Spinal cord (tissue), 9 donors: ENCODE measurements at regions not wholly inside any gene's neighbourhood (a gene's known extent, or its start where the extent isn't known, plus 50 kb on each side); places are given as distances from the start of the nearest gene placed in this dataset.

Experiments used
- DNase-seq, 6 donors: peaks; one replicate each; pipeline versions ENCODE4 v3.0.0 to v3.0.0-alpha.2; 2013 to 2015; ENCODE audit warnings: low spot score in 6 of 6, low read depth in 4 of 6
- H3K27ac ChIP-seq: one replicate; pipeline ENCODE4 v1.5.1; 2013; ENCODE audit warnings: low read depth, low read length, control low read depth
- H3K27me3 ChIP-seq: one replicate; pipeline ENCODE4 v1.6.1; 2013; ENCODE audit warnings: low read length; ENCODE audit not compliant: control insufficient read depth, insufficient read depth
- H3K36me3 ChIP-seq: one replicate; pipeline ENCODE4 v1.6.1; 2013; ENCODE audit warnings: low read length; ENCODE audit not compliant: control insufficient read depth, insufficient read depth
- H3K4me1 ChIP-seq: one replicate; pipeline ENCODE4 v1.6.1; 2013; ENCODE audit warnings: low read length; ENCODE audit not compliant: control insufficient read depth, insufficient read depth
- H3K4me3 ChIP-seq: one replicate; pipeline ENCODE4 v1.5.1; 2013; ENCODE audit warnings: low read depth, low read length, control low read depth
- H3K9me3 ChIP-seq: one replicate; pipeline ENCODE4 v1.6.1; 2013; ENCODE audit warnings: low read length; ENCODE audit not compliant: control insufficient read depth, insufficient read depth
- WGBS: methylation state at CpG from one replicate; pipeline ENCODE4 v1.1.5; 2013; ENCODE audit warnings: missing lambda C conversion rate; ENCODE audit not compliant: insufficient coverage; 5-methylcytosine and 5-hydroxymethylcytosine counted together
- donor health status: healthy.

GRCh38 chr6:170043150-170043819 is 247.6 kb downstream of the DLL1 start:
- H3K36me3 ChIP-seq: no peaks in the 10 kb centered on the region
- no peaks in the 10 kb centered on the region for H3K9me3 ChIP-seq
- H3K4me1 ChIP-seq: no peaks in the 10 kb centered on the region
- no peak overlapping the region for H3K4me3 ChIP-seq
- no peaks in the 10 kb centered on the region for H3K27me3 ChIP-seq
- H3K27ac ChIP-seq: no peak overlapping the region
- no peak for DNase-seq
- WGBS: 84% methylated on average over 14 of the region's 21 CpGs

DNA sequence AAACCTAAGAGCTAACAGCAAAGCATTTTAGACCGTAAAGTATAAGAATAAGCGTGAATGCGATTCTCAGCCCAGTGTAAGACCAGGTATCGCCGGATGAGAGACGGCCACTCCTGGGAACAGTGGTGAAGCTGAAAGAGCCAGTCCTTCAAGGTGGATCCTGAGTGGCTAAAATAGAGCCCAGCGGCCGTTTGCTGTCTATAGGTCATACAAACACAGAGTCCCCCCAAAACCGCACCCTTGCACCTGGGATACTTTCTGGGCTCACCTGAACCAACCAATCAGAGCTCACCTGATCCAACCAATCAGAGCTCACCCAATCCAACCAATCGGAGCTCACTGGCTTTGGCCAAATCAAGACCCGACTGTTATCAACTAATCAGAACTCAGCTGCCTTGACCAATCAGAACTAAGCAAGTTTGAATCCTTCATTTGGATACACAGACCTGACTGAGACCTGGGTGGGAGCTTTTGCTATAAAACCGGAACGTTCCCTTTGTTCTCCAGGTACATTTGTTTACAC is 248.2 kb downstream of the DLL1 start:
- 90% methylated on average over 13 of the region's 13 CpGs for WGBS
- DNase-seq: no peak
- no peaks in the 10 kb centered on the region for H3K4me1 ChIP-seq

GRCh38 chr6:170042123-170042522 is 248.8 kb downstream of the DLL1 start:
- DNase-seq: no peak
- H3K4me3 ChIP-seq: no peak overlapping the region
- 88% methylated on average over 3 of the region's 4 CpGs for WGBS

More for the DNA sequence above, 248.2 kb downstream of the DLL1 start:
- Histone ChIP-seq H3K27ac (no peak overlapping the region), H3K9me3 (no peaks in the 10 kb centered on the region), H3K27me3 (no peaks in the 10 kb centered on the region), H3K36me3 (no peaks in the 10 kb centered on the region), H3K4me3 (no peak overlapping the region)

GRCh38 chr6:170041526-170041925 is 249.4 kb downstream of the DLL1 start:
- H3K27me3 ChIP-seq: no peaks in the 10 kb centered on the region
- DNase-seq: no peak
- H3K9me3 ChIP-seq: no peaks in the 10 kb centered on the region
- 78% methylated on average over 3 of the region's 6 CpGs for WGBS
- H3K4me3 ChIP-seq: no peak overlapping the region
- H3K36me3 ChIP-seq: no peaks in the 10 kb centered on the region
- no peaks in the 10 kb centered on the region for H3K4me1 ChIP-seq
- H3K27ac ChIP-seq: no peak overlapping the region

More at GRCh38 chr6:170042123-170042522, 248.8 kb downstream of the DLL1 start:
- Histone ChIP-seq H3K27me3 (no peaks in the 10 kb centered on the region), H3K4me1 (no peaks in the 10 kb centered on the region), H3K36me3 (no peaks in the 10 kb centered on the region), H3K27ac (no peak overlapping the region), H3K9me3 (no peaks in the 10 kb centered on the region)

DNA sequence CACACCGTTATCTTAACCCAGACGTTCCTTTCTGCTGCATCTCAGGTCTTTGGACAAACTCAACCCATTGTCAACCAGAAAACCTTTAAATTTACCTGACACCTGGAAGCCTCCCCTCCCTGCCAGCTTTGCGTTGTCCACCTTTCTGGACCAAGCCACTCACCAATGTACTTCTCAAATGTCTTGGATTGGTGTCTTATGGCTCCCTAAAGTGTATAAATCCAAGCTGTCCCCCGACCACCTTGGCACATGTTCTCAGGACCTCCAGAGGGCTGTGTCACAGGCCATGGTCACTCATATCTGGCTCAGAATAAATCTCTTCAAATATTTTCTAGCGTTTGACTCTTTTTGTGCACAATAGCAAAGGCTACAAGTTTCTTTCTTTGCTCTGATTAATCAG is 250.0 kb downstream of the DLL1 start:
- Histone ChIP-seq H3K27me3 (no peaks in the 10 kb centered on the region), H3K4me1 (peaks cover 1% of the 10 kb centered on the region), H3K9me3 (no peaks in the 10 kb centered on the region), H3K4me3 (no peak overlapping the region), H3K36me3 (no peaks in the 10 kb centered on the region), H3K27ac (no peak overlapping the region)
- 57% methylated on average over 3 of the region's 5 CpGs for WGBS
- DNase-seq: no peak

- Histone ChIP-seq H3K9me3 (no peaks in the 10 kb centered on the region), H3K4me1 (peaks cover 4% of the 10 kb centered on the region), H3K27me3 (no peaks in the 10 kb centered on the region), H3K36me3 (no peaks in the 10 kb centered on the region), H3K4me3 (no peak overlapping the region), H3K27ac (no peak overlapping the region)
- WGBS: no CpG with 5 or more reads among the region's 9 CpGs
- DNase-seq: no peak
These were observed 250.8 kb downstream of the DLL1 start for GRCh38 chr6:170040115-170040500.

GRCh38 chr6:170039156-170040114 is 251.4 kb downstream of the DLL1 start:
- H3K36me3 ChIP-seq: no peaks in the 10 kb centered on the region
- peaks cover 5% of the 10 kb centered on the region for H3K4me1 ChIP-seq
- H3K27me3 ChIP-seq: no peaks in the 10 kb centered on the region
- 84% methylated on average over 25 of the region's 28 CpGs for WGBS
- DNase-seq: no peak
- H3K9me3 ChIP-seq: no peaks in the 10 kb centered on the region
- H3K27ac ChIP-seq: no peak overlapping the region
- H3K4me3 ChIP-seq: no peak overlapping the region

GRCh38 chr6:170038708-170039107 is 252.2 kb downstream of the DLL1 start:
- WGBS: 66% methylated on average over 4 of the region's 9 CpGs
- Histone ChIP-seq H3K4me1 (peaks cover 11% of the 10 kb centered on the region), H3K27ac (no peak overlapping the region), H3K4me3 (no peak overlapping the region), H3K36me3 (no peaks in the 10 kb centered on the region), H3K9me3 (no peaks in the 10 kb centered on the region), H3K27me3 (no peaks in the 10 kb centered on the region)
- no peak for DNase-seq

GRCh38 chr6:170038251-170038650 is 252.6 kb downstream of the DLL1 start:
- Histone ChIP-seq H3K4me3 (no peak overlapping the region), H3K9me3 (no peaks in the 10 kb centered on the region), H3K36me3 (no peaks in the 10 kb centered on the region), H3K4me1 (peaks cover 11% of the 10 kb centered on the region), H3K27ac (no peak overlapping the region), H3K27me3 (no peaks in the 10 kb centered on the region)
- WGBS: 75% methylated on average over 6 of the region's 7 CpGs
- DNase-seq: no peak
